ELF-1 (cell line): ENCODE measurements at regions not wholly inside any gene's neighbourhood (a gene's known extent, or its start where the extent isn't known, plus 50 kb on each side); places are given as distances from the start of the nearest gene placed in this dataset.

ENCODE experiments used
- DNase-seq: peaks from one replicate; pipeline ENCODE4 v3.0.0-alpha.2; 2016; ENCODE audit warnings: low read depth, low spot score

GRCh38 chr18:61244632-61245031, 88.6 kb upstream of the CDH20 start:
- DNase-seq = no peak

GRCh38 chr18:61245276-61245675, 88.0 kb upstream of the CDH20 start:
- no peak for DNase-seq

- DNase-seq = no peak
Observed at GRCh38 chr18:61248589-61248988, 84.6 kb upstream of the CDH20 start.

GRCh38 chr18:61256291-61256690, 76.9 kb upstream of the CDH20 start:
- peak; percentile 6 for DNase-seq

GRCh38 chr18:61261870-61262269, 71.4 kb upstream of the CDH20 start:
- DNase-seq = no peak

- no peak for DNase-seq
Observed at GRCh38 chr18:61272793-61273192, 60.4 kb upstream of the CDH20 start.

- DNase-seq = no peak
Observed at GRCh38 chr18:61273533-61273932, 59.7 kb upstream of the CDH20 start.

- DNase-seq = peak; percentile 31
Observed at GRCh38 chr18:61274416-61274960, 58.7 kb upstream of the CDH20 start.

- DNase-seq = no peak
Observed at GRCh38 chr18:61277808-61278207, 55.4 kb upstream of the CDH20 start.

GRCh38 chr18:61281431-61281830, 51.8 kb upstream of the CDH20 start:
- DNase-seq = no peak

- DNase-seq = no peak
Observed at GRCh38 chr18:61282926-61283325, 50.3 kb upstream of the CDH20 start.
